GM19023 (cell line): ENCODE measurements at regions not wholly inside any gene's neighbourhood (a gene's known extent, or its start where the extent isn't known, plus 50 kb on each side); places are given as distances from the start of the nearest gene placed in this dataset.
A peak's percentile ranks its signal among the peaks of the same experiment; 100 is the strongest.

Source experiments
- ATAC-seq: cut with Tn5 transposase; IDR thresholded peaks from one replicate; pipeline ENCODE4 v1.9.1; 2021; ENCODE audit warnings: mild to moderate bottlenecking, moderate library complexity; ENCODE audit not compliant: unreplicated experiment

DNA sequence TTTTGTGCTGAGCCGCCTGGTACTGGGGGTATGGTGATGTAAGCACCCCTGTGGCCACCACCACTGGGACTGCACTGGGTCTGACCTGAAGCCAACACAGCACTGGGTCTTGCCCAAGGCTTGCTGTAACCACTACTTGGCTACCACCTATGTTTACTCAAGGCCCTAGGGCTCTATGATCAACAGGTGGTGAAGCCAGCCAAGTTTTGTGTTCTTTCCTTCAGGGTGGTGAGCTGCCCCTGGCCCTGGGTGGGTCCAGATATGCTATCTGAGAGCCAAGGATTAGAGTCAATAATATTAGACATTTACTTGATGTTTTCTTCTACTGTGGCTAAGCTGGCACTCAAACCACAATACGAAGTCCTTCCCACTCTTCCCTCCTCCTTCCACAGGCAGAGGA is 55.1 kb upstream of the PAGE4 start:
- ATAC-seq, result no peak

DNA sequence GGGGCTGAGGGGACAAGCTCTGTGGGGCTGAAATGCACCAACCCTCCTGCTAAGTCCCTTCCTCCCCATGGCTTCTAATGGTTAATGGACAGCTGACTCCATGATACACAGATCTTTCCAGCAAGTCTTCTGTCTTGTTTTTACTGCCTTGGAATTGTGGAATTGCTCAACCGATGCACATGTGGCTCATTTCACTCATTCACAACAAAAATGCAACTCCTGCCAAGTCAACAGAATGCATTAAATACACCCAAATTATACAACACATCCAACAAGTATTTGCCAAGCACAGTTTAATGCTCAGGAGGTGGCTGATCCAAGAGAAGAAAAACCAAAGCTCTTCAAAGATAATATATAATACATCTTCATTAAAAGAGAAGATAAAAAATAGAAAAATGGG is 61.9 kb upstream of the PAGE4 start:
- ATAC-seq, result no peak

DNA sequence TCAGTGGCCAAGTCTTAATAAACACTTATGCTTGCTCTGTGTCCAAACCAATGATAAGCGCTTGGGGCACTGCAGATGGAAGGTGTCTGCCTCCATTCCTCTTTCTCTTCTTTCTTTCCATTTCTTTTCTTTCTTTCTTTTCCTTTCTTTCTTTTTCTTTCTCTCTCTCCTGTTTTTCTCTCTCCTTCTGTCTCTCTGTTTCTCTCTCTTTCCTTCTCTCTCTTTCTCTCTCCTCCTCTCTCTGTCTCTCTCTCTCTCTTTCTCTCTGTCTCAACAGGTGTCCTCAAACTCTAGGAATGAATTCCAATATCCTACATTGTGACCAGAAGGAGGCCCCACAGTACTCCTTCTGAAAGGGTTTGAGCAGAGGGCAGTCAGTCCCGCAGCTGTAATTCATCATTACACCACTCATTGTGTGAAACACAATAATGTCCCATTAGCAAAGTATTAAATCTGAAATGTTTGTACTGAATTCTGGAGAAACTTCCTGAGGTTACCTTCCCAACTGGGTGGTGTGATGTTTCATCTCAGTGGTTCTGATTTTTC is 66.5 kb upstream of the PAGE1 start:
- ATAC-seq, result no peak

DNA sequence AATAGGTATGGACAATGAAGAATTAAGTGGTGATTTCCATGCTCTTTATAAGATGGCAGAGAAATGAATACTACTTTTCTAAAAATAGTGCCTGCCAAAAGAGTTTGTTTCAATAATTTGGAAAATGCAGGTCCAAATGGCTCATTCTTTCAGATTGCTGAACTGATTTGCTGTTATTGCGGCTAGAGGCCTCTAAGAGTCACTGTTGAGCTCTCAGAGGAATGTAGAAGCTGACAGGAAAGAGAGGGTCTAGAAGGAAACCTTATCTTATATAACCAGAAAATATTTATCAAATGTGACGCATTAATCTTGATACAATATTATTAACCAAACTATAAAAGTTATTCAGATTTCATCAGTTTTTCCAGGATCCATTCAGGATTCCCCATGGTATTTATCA is 65.7 kb upstream of the PAGE1 start:
- ATAC-seq, result no peak

DNA sequence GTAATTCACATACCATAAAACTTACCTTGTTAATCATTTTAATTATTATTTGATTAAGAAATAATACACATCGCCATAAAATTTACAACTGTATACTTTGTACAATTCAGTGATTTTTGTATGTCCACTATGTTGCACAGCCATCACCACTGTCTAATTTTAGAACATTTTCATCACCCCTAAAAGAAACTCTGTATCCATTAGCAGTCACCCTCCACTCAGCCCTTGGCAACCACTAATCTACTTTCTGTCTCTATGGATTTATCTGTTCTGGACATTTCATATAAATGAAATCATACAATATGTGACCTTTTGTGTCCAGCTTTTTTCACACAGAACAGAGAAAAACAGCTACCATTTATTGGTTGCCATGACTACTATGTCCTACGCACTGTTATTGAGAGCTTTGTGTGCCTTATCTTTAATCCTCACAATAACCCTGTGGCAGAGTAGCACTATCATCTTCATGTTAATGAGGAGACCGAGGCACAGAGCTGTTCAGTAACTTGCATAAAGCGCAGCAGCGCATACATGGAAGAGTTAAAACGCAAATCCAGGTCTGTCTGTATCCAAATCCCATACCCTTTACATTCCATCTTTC is 64.6 kb upstream of the PAGE1 start:
- ATAC-seq, result no peak

DNA sequence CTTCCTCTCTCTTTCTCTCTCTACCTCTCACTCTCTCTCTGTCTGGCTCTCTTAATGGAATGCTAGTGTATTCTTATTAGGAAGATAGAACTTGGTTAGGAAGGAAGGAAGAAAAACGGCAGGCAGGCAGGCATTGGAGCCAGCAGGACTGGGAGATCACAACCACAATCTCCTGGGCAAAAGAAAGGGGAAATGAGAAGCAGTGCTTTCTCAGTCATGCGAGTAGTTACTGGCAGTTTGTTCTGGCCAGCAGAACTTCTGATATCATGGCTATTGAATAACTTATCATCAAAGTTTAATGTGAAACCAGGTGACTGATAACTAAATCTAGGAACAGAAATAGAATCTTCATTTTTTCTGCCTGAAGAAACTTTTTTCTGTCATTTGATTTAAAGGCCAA is 60.9 kb upstream of the PAGE1 start:
- no peak for ATAC-seq

DNA sequence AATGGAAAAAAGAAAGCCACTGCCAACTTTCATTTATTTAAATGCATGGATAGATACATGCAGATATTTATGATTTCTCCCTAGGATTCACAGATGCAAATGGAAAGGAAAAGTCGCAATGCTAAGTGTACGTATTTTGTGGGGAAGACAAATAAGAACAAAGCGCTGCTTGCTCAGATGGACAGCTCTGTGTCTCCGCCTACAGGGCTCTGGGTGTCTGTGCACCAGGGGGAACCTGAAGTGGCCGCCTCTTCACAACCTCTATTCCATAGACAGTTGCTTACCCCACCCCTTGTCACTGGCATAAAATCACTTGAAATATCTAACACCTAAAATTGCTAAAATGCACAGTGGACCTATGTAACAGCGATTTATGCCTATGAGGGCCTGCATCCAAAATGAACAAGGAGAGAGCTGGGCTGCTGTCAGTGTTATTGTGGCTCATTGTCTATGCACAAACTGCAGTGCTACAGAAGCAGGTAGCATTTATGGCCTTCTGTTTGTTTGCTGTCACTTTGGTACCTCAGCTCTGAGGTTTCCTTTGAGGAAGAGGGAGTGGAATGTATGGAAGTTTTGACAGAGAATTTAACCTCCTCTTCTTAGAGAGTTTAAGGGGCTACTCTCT is 58.6 kb upstream of the PAGE1 start:
- peak; percentile 69 for ATAC-seq

DNA sequence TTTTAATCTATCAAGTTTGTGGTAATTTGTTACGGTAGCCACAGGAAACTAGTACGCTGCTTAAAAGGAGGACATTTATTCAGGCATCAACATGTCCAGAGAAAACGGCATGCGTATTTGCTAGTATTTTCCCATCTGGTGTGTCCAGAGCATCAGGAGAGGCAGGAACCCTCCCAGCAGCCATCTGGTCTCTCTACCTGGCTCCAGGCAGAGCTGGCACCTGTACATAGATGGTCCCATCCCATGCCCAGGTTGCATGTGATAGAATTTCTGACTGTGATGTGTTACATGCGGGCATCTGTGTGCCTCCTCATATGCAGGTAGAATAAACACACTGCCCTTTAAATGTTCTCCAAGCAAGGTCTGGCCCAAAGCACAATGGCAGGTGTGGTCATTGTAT is 57.9 kb upstream of the PAGE1 start:
- ATAC-seq, result no peak

DNA sequence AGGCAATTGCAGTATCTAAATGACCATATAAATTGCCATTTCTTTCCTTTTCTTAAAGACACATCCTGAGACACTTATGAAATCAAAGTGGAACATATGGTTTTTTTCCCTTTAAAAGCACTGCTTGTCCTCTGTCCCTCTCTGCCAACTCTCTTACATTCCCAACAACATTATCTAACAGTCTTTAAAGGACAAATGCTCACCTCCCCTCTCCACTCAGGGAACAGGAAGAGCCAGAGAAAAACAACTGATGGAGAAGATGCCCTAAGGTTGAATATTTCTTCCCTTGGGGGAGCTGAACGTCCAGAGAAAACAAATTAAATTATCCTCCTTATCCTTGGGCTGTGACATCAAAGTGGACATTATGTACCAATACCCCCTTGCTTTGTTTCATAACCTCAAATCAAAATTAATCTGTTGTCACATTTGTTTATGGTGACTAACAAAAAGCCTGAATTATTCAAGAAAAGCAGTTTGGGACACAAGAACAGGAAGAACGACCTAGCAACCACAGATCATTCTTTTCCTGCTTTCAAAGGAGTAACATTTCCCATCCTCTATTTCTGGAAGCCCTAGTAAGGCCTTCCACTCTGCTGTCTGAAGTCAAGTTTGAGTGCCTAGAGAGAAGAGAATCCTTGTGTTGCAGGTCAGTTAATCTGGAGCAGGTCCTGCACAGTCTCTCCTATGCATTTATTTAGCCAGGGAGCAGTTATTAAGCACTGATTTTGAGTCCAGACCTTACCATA is 52.6 kb upstream of the PAGE1 start:
- ATAC-seq, result no peak

DNA sequence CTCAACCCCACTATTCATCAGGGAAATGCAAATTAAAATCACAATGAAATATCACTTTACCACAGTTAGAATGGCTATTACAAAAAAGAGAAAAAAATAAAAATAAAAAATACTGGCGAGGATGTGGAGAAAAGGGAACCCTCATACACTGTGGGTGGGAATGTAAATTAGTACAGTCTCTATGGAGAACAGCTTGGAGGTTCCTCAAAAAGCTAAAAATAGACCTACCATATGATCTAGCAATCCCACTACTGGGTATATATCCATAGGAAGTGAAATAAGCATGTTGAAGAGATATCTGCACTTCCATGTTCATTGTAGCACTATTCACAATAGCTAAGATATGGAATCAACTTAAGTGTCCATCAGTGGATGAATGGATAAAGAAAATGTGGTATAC is 50.5 kb upstream of the PAGE1 start:
- no peak for ATAC-seq
